NCI-H774 (cell line): ENCODE measurements at regions not wholly inside any gene's neighbourhood (a gene's known extent, or its start where the extent isn't known, plus 50 kb on each side); places are given as distances from the start of the nearest gene placed in this dataset.

ENCODE experiments used
- DNase-seq: peaks from one replicate; lab custom pipeline; 2025; lab: John Stamatoyannopoulos, UW

GRCh38 chr16:51035711-51036110 is 115.4 kb downstream of the SALL1 start:
- DNase-seq: no peak

- no peak for DNase-seq
Observed at GRCh38 chr16:51035110-51035498, 116.0 kb downstream of the SALL1 start.

- DNase-seq: peak; percentile 31
Observed at GRCh38 chr16:51034481-51035109, 116.5 kb downstream of the SALL1 start.

GRCh38 chr16:51031598-51031997 is 119.5 kb downstream of the SALL1 start:
- no peak for DNase-seq

- no peak for DNase-seq
Observed at GRCh38 chr16:51030516-51030915, 120.6 kb downstream of the SALL1 start.

- DNase-seq: no peak
Observed at GRCh38 chr16:51025588-51026290, 125.3 kb downstream of the SALL1 start.

GRCh38 chr16:51024703-51025102 is 126.4 kb downstream of the SALL1 start:
- DNase-seq: no peak

GRCh38 chr16:51022955-51023354 is 128.1 kb downstream of the SALL1 start:
- no peak for DNase-seq

- DNase-seq: no peak
Observed at GRCh38 chr16:51019617-51020016, 131.5 kb downstream of the SALL1 start.

GRCh38 chr16:51017969-51018368 is 133.1 kb downstream of the SALL1 start:
- DNase-seq: no peak

- no peak for DNase-seq
Observed at GRCh38 chr16:51012396-51012795, 138.7 kb downstream of the SALL1 start.

GRCh38 chr16:51010817-51011216 is 140.3 kb downstream of the SALL1 start:
- DNase-seq: no peak

- no peak for DNase-seq
Observed at GRCh38 chr16:51009813-51010212, 141.3 kb downstream of the SALL1 start.

GRCh38 chr16:51009359-51009758 is 141.7 kb downstream of the SALL1 start:
- DNase-seq: no peak

- no peak for DNase-seq
Observed at GRCh38 chr16:51008607-51009006, 142.5 kb downstream of the SALL1 start.

- DNase-seq: no peak
Observed at GRCh38 chr16:51008037-51008436, 143.0 kb downstream of the SALL1 start.

- DNase-seq: no peak
Observed at GRCh38 chr16:51003850-51004566, 147.1 kb downstream of the SALL1 start.

- DNase-seq: no peak
Observed at GRCh38 chr16:51002881-51003490, 148.1 kb downstream of the SALL1 start.

- DNase-seq: no peak
Observed at GRCh38 chr16:50999181-50999580, 151.9 kb downstream of the SALL1 start.

GRCh38 chr16:50998411-50998810 is 152.7 kb downstream of the SALL1 start:
- DNase-seq: no peak

GRCh38 chr16:50997679-50998078 is 153.4 kb downstream of the SALL1 start:
- no peak for DNase-seq

- DNase-seq: no peak
Observed at GRCh38 chr16:50996830-50997186, 154.3 kb downstream of the SALL1 start.
